BE2C (cell line): ENCODE measurements at regions not wholly inside any gene's neighbourhood (a gene's known extent, or its start where the extent isn't known, plus 50 kb on each side); places are given as distances from the start of the nearest gene placed in this dataset.
"Not testable (repeated sequence)": the region's sequence is repeated elsewhere in the genome, so short reads cannot be mapped to it uniquely, and the experiment has no call there.

Source experiments
- DNase-seq: peaks from one replicate; pipeline ENCODE4 v3.0.0-alpha.2; 2020
- H3K27me3 ChIP-seq: fragments of 250-450 bp; sonication (Bioruptor Pico); 2 replicates; pipeline ENCODE4 v1.5.1; 2020; ENCODE audit warnings: mild to moderate bottlenecking
- H3K36me3 ChIP-seq: fragments of 250-450 bp; sonication (Bioruptor Pico); 2 replicates; pipeline ENCODE4 v1.5.1; 2020; ENCODE audit warnings: mild to moderate bottlenecking
- H3K4me1 ChIP-seq: fragments of 250-450 bp; sonication (Bioruptor Pico); 2 replicates; pipeline ENCODE4 v1.5.1; 2020
- H3K4me3 ChIP-seq: 2 replicates; pipeline ENCODE4 v1.5.1; 2011; ENCODE audit warnings: low read depth, low read length
- H3K9me3 ChIP-seq: fragments of 250-450 bp; sonication (Bioruptor Pico); 2 replicates; pipeline ENCODE4 v1.5.1; 2020
- TF ChIP-seq, protein P1 (sequence below): IDR thresholded peaks from 2 replicates; pipeline ENCODE4 v1.5.1; 2012; ENCODE audit warnings: mild to moderate bottlenecking, low read depth, low read length

DNA sequence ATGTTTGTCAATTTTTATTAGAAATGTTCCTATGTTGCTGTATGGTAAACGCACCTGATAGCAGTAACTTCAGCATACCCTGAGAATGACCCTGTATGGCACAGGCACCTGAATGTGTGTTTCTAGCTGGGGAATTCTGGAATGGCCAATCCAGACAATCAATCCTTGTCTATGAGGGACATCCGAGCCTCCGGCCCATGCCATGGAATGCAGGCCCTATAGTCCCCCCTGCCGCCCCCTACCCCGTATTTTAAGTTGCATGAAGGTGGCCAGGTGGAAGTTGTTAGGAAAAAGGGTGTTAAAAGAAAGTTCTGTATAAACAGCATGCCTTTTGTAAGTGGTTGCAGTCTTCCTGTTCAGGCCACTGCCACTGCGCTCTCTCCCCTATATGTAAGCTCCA, 595.9 kb downstream of the DSC3 start:
- no peak for DNase-seq
- no peaks in the 10 kb centered on the region for H3K36me3 ChIP-seq
- H3K27me3 ChIP-seq = no peaks in the 10 kb centered on the region
- TF ChIP-seq, protein P1, sequence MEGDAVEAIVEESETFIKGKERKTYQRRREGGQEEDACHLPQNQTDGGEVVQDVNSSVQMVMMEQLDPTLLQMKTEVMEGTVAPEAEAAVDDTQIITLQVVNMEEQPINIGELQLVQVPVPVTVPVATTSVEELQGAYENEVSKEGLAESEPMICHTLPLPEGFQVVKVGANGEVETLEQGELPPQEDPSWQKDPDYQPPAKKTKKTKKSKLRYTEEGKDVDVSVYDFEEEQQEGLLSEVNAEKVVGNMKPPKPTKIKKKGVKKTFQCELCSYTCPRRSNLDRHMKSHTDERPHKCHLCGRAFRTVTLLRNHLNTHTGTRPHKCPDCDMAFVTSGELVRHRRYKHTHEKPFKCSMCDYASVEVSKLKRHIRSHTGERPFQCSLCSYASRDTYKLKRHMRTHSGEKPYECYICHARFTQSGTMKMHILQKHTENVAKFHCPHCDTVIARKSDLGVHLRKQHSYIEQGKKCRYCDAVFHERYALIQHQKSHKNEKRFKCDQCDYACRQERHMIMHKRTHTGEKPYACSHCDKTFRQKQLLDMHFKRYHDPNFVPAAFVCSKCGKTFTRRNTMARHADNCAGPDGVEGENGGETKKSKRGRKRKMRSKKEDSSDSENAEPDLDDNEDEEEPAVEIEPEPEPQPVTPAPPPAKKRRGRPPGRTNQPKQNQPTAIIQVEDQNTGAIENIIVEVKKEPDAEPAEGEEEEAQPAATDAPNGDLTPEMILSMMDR = no peak
- H3K4me1 ChIP-seq = no peaks in the 10 kb centered on the region
- no peaks in the 10 kb centered on the region for H3K9me3 ChIP-seq
- H3K4me3 ChIP-seq = no peak overlapping the region

DNA sequence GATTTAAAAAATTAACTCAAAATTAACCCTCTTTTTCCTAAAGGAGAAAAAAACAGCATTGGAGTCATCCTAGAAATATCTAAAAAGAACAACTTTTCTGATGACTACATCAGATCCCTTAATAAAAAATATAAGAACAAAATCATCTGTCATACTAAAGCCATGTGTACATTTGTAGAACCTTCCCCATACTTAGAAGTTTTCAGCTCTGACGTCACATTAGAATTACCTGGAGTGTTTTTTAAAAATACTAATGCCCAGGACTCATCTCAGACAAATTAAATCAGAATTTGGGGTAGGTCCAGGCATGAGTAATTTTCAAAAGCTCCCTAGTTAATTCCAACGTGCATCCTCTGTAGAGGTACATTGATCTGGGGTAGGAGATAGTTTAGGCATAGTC, 598.0 kb downstream of the DSC3 start:
- H3K4me1 ChIP-seq = no peaks in the 10 kb centered on the region
- TF ChIP-seq, protein P1 = no peak
- no peak for DNase-seq
- H3K4me3 ChIP-seq = no peak overlapping the region
- no peaks in the 10 kb centered on the region for H3K9me3 ChIP-seq
- H3K36me3 ChIP-seq = no peaks in the 10 kb centered on the region
- no peaks in the 10 kb centered on the region for H3K27me3 ChIP-seq

DNA sequence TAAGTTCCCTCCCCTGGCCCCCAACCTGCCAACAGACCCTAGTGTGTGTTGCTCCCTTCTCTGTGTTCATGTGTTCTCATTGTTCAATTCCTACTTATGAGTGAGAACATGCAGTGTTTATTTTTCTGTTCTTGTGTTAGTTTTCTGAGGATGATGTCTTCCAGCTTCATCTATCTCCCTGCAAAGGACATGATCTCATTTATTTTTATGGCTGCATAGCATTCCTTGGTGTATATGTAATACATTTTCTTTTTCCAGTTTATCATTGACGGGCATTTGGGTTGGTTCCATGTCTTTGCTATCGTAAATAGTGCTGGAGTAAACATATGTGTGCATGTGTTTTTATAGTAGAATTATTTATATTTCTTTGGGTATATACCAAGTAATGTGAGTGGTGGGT, 602.2 kb downstream of the DSC3 start:
- DNase-seq = no peak
- TF ChIP-seq, protein P1 = no peak
- no peaks in the 10 kb centered on the region for H3K27me3 ChIP-seq
- H3K9me3 ChIP-seq = no peaks in the 10 kb centered on the region
- no peaks in the 10 kb centered on the region for H3K4me1 ChIP-seq
- H3K4me3 ChIP-seq = no peak overlapping the region
- no peaks in the 10 kb centered on the region for H3K36me3 ChIP-seq

DNA sequence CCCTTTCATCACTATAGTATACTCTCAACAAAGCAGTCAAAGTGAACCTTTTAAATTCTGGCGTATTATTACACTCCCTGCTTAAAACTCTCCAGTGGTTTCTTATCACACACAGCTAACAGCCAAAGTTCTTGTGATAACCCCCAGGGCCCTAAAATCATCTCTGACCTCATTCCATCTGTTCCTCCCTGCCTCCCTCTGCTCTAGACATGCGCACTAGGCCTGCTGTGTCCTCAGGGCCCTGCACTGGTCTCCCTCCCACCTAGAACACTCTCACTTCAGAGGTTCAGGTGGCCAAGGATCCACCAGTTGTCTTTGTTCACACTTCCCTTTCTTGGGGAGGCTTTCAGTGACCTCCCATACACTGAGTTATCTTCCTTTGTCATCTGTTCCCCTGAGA, 603.4 kb downstream of the DSC3 start:
- no peak for DNase-seq
- no peak overlapping the region for H3K4me3 ChIP-seq
- H3K4me1 ChIP-seq = no peaks in the 10 kb centered on the region
- TF ChIP-seq, protein P1 = no peak
- no peaks in the 10 kb centered on the region for H3K27me3 ChIP-seq
- no peaks in the 10 kb centered on the region for H3K36me3 ChIP-seq
- H3K9me3 ChIP-seq = no peaks in the 10 kb centered on the region

DNA sequence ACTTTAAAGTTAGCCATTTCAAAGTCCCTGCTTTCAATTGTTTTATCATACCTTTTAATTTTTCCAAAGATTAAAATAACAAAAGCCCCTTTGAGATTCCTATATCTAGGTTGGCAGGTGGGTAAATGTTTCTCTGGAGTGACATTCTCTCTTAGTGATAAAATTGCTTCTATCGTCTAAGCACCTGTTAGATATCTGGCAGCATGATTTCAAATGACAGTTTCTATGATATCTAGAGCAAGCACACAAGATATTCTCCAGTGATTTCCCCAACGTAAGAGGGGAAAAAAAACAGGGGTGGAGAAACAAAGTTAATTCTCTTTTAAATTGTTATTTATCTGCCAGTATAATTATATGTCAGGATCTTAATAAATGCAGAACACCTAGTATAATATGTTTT, 610.2 kb downstream of the DSC3 start:
- Histone ChIP-seq H3K4me1 (no peaks in the 10 kb centered on the region), H3K4me3 (no peak overlapping the region), H3K36me3 (no peaks in the 10 kb centered on the region), H3K27me3 (no peaks in the 10 kb centered on the region), H3K9me3 (no peaks in the 10 kb centered on the region)
- TF ChIP-seq, protein P1 = no peak
- no peak for DNase-seq

DNA sequence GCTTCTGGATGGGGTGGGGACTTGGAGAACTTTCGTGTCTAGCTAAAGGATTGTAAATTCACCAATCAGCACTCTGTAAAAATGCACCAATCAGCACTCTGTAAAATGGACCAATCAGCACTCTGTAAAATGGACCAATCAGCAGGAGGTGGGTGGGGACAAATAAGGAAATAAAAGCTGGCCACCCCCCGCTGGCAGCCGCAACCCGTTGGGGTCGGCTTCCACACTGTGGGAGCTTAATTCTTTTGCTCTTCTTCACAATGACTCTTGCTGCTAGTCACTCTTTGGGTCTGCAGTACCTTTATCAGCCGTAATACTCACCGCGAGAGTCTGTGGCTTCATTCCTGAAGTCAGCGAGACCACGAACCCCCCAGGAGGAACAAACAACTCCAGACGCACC, 623.1 kb downstream of the DSC3 start:
- H3K36me3 ChIP-seq, DNase-seq, H3K9me3 ChIP-seq, H3K4me3 ChIP-seq, H3K27me3 ChIP-seq, H3K4me1 ChIP-seq: not testable (repeated sequence)

DNA sequence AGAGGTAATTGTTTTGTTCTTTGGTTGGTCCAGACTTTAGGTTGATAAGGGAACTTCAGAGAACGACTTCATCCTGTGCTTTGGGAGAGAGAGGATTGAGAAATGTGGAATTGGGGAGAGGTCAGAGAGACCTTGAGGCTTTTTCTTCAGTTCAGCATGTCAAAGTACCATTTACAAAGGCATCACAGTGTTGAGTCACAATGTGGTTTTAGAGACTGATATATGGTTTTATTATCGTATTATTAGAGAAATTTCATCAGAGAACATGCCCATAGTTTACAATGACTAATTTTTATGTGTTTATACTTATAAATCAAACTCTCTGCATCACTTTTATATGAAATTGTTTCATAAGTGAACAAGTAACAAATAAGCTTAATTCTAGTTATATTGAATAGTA, 626.6 kb downstream of the DSC3 start:
- Histone ChIP-seq H3K36me3 (no peaks in the 10 kb centered on the region), H3K27me3 (no peaks in the 10 kb centered on the region), H3K9me3 (no peaks in the 10 kb centered on the region), H3K4me3 (no peak overlapping the region), H3K4me1 (no peaks in the 10 kb centered on the region)
- no peak for DNase-seq
- TF ChIP-seq, protein P1 = no peak
